Ovary (tissue), 7 donors: ENCODE measurements at regions not wholly inside any gene's neighbourhood (a gene's known extent, or its start where the extent isn't known, plus 50 kb on each side); places are given as distances from the start of the nearest gene placed in this dataset.

Experiments
- DNase-seq, 5 donors: peaks; one replicate each; pipeline ENCODE4 v3.0.0-alpha.2; 2019 to 2020
- H3K27ac ChIP-seq, 2 donors: fragments of 200-600 bp; one replicate each; pipeline versions ENCODE4 v1.5.1 to v1.8.0; 2019 to 2022
- H3K27me3 ChIP-seq: fragments of 200-600 bp; one replicate; pipeline ENCODE4 v1.8.0; 2022
- H3K36me3 ChIP-seq: fragments of 200-600 bp; sonication (generic); one replicate; pipeline ENCODE4 v1.5.1; 2019
- H3K4me1 ChIP-seq: one replicate; pipeline ENCODE4 v1.8.1; 2013; ENCODE audit warnings: mild to moderate bottlenecking, moderate library complexity; ENCODE audit not compliant: insufficient read depth
- H3K4me3 ChIP-seq: fragments of 200-600 bp; sonication (generic); one replicate; pipeline ENCODE4 v1.5.1; 2017
- H3K9me3 ChIP-seq, 2 donors: fragments of 200-600 bp in 1 of 2; sonication (generic) in 1 of 2; one replicate each; pipeline versions ENCODE4 v1.5.1 to v1.8.1; 2013 to 2019; ENCODE audit warnings: mild to moderate bottlenecking in 1 of 2, moderate library complexity in 1 of 2
- CTCF ChIP-seq, 3 donors: fragments of 450-650 bp in 2 of 3; fragments of 200-600 bp in 1 of 3; IDR thresholded peaks; one replicate each; pipeline versions ENCODE4 v1.5.1 to v1.8.0; 2016 to 2022; ENCODE audit warnings: antibody characterized with exemption in 3 of 3, mild to moderate bottlenecking in 1 of 3
- EP300 ChIP-seq: sonication (generic); formaldehyde crosslinking; IDR thresholded peaks from one replicate; pipeline ENCODE4 v1.6.1; 2017; ENCODE audit warnings: antibody characterized with exemption
- POLR2A ChIP-seq: fragments of 450-650 bp; IDR thresholded peaks from one replicate; pipeline ENCODE4 v1.6.1; 2017; ENCODE audit warnings: antibody characterized with exemption, mild to moderate bottlenecking, moderate library complexity
- WGBS, 3 donors: extraction: QIAGEN DNeasy Blood & Tissue Kit in 1 of 3; methylation state at CpG; one replicate each; pipeline versions ENCODE4 v1.1.5 to v1.1.7; 2013 to 2017; 5-methylcytosine and 5-hydroxymethylcytosine counted together
- intact Hi-C, 4 donors: fragments of 100-400 bp; cut with DNase I; formaldehyde crosslinking; loops; one replicate each; pipeline versions ENCODE4 v1.11.0 to v1.15.1; 2022 to 2023
- donor health status: DM: no; HTN: no; CAD: no; lungs with moderate emphysema.
- donor health status: DM: no; HTN: no; CAD: no.
- donor health status: Bipolar disorder and iron deficiency.
- donor health status: DM: no; HTN: no; CAD: no.
- donor health status: DM: yes; HTN: yes; CAD: no.

GRCh38 chr6:119604124-119604523, 254.6 kb upstream of the MAN1A1 start:
- WGBS, 3 donors, result 62 to 82% (median 81%) methylated on average over 1 of the region's 1 CpG
- Histone ChIP-seq H3K36me3 (no peaks in the 10 kb centered on the region), H3K4me3 (no peak overlapping the region), H3K27ac (no peak overlapping the region), H3K4me1 (no peaks in the 10 kb centered on the region), H3K27me3 (no peaks in the 10 kb centered on the region), H3K9me3 (no peaks in the 10 kb centered on the region)
- no peak for DNase-seq
- no peak for TF ChIP-seq CTCF (IDR thresholded peaks at IDR 0.05)
- no peak for TF ChIP-seq POLR2A
- TF ChIP-seq EP300, result no peak
- intact Hi-C loops, result no loop called here

DNA sequence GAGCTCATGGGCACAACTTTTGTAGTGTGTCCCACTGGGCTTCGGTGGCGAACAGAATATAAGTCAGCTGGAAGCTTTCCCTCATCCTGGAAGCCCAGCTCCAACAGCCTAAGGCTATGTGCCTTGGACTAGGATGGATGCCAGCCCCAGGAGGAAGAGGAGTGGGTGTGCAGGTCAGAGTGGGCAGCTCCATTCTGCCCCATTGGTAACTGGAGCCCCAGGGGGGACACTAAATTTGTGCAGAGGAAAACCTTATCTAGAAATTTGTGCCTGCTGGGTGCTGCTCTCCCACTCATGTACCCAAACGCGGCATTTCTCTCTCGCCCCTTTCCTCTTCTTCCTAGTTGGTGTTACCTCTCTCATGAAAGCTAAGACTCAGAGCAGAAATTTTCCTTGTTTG, 253.9 kb upstream of the MAN1A1 start:
- H3K4me1 ChIP-seq, result no peaks in the 10 kb centered on the region
- H3K9me3 ChIP-seq, result no peaks in the 10 kb centered on the region
- intact Hi-C loops, result no loop called here
- 90 to 94% (median 93%) methylated on average over 5 of the region's 5 CpGs for WGBS, 3 donors
- H3K4me3 ChIP-seq, result no peak overlapping the region
- no peaks in the 10 kb centered on the region for H3K27me3 ChIP-seq
- DNase-seq, result no peak
- TF ChIP-seq EP300, result no peak
- TF ChIP-seq POLR2A, result no peak
- TF ChIP-seq CTCF (IDR thresholded peaks at IDR 0.05), result no peak
- H3K27ac ChIP-seq, result no peak overlapping the region
- H3K36me3 ChIP-seq, result no peaks in the 10 kb centered on the region

- no peak overlapping the region for H3K4me3 ChIP-seq
- no peaks in the 10 kb centered on the region for H3K27me3 ChIP-seq
- TF ChIP-seq EP300 (no peak), POLR2A (no peak), CTCF (IDR thresholded peaks at IDR 0.05) (no peak)
- WGBS, 3 donors, result 70 to 78% (median 76%) methylated on average over 3 of the region's 3 CpGs
- H3K27ac ChIP-seq, result no peak overlapping the region
- intact Hi-C loops, result no loop called here
- H3K36me3 ChIP-seq, result no peaks in the 10 kb centered on the region
- H3K9me3 ChIP-seq, result no peaks in the 10 kb centered on the region
- DNase-seq, result no peak
- H3K4me1 ChIP-seq, result no peaks in the 10 kb centered on the region
These were observed 252.9 kb upstream of the MAN1A1 start for GRCh38 chr6:119602215-119603178.

GRCh38 chr6:119598883-119599282, 249.3 kb upstream of the MAN1A1 start:
- DNase-seq, result no peak
- intact Hi-C loops, result no loop called here

More at GRCh38 chr6:119598883-119599282, 249.3 kb upstream of the MAN1A1 start:
- H3K27ac ChIP-seq, result no peak overlapping the region
- no peaks in the 10 kb centered on the region for H3K36me3 ChIP-seq
- no peak overlapping the region for H3K4me3 ChIP-seq
- 85 to 97% (median 88%) methylated on average over 2 of the region's 2 CpGs for WGBS, 3 donors
- no peaks in the 10 kb centered on the region for H3K4me1 ChIP-seq
- TF ChIP-seq POLR2A (no peak), EP300 (no peak), CTCF (IDR thresholded peaks at IDR 0.05) (no peak)
- no peaks in the 10 kb centered on the region for H3K9me3 ChIP-seq
- H3K27me3 ChIP-seq, result no peaks in the 10 kb centered on the region
